Amniotic epithelial cell (primary cell): ENCODE measurements at regions not wholly inside any gene's neighbourhood (a gene's known extent, or its start where the extent isn't known, plus 50 kb on each side); places are given as distances from the start of the nearest gene placed in this dataset.

ENCODE experiments used
- DNase-seq: peaks from one replicate; pipeline ENCODE4 v3.0.0-alpha.2; 2010; ENCODE audit warnings: low read depth

- DNase-seq, result no peak
Observed at GRCh38 chr11:35868491-35868890, 75.4 kb upstream of the LDLRAD3 start.

DNA sequence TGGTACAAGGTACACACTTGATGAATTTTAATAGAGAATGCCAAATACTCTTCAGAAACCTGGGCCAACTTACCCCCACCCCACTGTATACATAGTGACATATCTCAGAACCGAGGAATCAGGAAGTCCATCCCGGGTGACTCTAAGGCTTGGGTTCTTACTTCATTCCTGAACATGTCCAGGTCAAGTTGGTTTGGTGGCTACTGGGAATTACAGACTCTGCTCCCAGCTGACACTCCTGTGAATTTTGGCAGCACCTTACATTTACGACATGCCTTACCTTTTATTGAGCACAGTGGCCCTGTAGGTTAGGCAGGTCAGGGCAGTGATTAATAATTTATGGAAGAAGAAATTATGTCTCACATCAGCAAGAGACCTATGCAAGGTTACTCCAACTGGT lies 70.1 kb upstream of the LDLRAD3 start:
- no peak for DNase-seq

GRCh38 chr11:35874751-35875450 lies 69.0 kb upstream of the LDLRAD3 start:
- no peak for DNase-seq

GRCh38 chr11:35875466-35875865 lies 68.4 kb upstream of the LDLRAD3 start:
- no peak for DNase-seq

DNA sequence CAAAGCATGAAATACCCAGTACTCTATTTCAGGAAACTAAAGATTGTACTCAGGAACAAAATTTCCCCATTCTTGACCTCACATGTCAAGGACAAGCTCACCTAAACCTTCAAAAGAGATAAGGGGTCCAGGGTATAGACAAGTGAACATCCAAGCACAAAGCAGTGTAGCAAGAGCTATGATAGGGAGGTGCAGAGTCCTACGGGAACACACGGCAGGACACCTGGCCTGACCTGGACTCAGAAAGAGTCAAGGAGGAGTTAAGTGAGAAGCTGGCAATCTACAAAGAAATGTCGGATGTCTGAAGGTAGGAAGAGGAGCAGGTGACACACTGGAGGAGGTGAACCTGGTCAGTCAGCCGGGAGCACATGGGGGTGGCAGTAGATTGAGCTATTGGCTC lies 67.1 kb upstream of the LDLRAD3 start:
- DNase-seq, result no peak

GRCh38 chr11:35878741-35879140 lies 65.1 kb upstream of the LDLRAD3 start:
- no peak for DNase-seq

GRCh38 chr11:35879361-35879760 lies 64.5 kb upstream of the LDLRAD3 start:
- no peak for DNase-seq

- no peak for DNase-seq
Observed at GRCh38 chr11:35886759-35887158, 57.1 kb upstream of the LDLRAD3 start.

DNA sequence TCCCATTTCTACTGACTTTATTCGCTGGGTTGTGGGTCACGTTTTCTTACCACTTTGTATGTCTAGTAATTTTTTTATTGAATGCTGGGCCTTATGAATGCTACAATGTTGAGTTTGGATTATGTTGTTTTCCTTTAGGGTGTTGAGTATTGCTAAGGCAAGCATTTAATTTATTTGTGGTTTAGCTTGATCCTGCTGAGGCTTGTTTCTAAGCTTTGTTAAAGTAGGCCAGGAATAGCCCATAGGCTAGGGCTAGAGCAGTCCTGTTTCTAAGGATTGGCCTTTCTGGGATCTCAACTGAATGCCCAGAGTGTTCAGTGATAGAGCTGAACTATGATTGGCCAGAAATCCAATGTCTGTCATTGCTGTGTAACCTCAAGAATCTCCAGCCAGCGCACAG lies 56.1 kb upstream of the LDLRAD3 start:
- DNase-seq, result no peak

DNA sequence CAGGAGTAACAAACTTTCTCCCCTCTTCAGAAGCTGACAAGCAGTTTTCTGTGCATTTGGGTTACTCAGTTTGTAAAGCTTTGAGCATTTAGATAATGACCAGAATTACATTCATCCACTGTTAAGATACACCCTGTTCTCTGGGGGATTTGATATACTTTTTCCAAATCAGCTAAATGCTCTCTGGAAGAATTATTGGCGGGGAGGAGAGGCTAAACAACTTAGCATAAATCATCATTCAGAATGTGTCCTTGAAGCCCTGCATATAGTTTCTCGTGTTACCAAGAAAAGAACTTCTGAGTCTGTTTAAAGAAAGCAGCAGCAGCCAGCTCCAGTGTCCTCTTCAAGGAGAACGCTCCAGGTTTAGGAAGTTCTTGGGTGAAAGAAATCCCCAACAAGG lies 54.9 kb upstream of the LDLRAD3 start:
- no peak for DNase-seq

DNA sequence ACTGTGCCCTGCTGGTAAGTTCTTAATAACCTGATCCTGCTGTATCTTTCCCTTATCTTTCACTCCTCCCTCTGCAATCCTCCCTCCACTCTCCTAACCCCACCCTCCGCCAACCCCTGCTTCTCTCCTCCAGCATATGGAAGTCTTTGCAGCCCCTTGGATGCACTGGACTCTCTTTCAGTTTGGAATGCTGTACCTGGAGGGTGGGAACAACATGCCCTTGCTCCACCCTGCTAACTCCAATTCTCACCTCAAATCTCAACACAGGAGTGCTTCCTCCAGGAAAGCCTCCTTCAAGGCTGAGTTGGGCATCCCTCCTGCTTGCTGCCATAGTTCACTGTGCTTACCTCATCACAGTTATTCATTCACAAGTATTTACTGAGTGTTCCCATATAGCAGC lies 52.8 kb upstream of the LDLRAD3 start:
- no peak for DNase-seq

DNA sequence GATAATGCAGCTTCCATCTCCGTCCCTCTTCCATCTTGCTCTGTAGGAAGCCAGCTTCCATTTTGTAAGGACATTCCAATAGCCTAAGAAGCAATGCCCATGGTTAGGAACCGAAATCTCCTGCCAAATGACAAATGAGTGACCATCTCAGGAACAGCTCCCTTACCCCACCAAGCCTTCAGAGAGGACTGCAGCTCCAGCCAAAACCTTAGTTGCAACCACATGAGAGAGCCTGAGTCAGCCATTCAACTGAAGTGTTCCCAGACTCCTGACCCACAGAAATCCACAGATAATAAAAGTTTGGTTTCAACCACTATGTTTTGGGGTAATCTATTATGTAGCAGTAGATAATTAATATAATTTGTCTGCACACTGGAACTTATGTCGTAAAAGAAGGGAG lies 51.7 kb upstream of the LDLRAD3 start:
- DNase-seq, result no peak

DNA sequence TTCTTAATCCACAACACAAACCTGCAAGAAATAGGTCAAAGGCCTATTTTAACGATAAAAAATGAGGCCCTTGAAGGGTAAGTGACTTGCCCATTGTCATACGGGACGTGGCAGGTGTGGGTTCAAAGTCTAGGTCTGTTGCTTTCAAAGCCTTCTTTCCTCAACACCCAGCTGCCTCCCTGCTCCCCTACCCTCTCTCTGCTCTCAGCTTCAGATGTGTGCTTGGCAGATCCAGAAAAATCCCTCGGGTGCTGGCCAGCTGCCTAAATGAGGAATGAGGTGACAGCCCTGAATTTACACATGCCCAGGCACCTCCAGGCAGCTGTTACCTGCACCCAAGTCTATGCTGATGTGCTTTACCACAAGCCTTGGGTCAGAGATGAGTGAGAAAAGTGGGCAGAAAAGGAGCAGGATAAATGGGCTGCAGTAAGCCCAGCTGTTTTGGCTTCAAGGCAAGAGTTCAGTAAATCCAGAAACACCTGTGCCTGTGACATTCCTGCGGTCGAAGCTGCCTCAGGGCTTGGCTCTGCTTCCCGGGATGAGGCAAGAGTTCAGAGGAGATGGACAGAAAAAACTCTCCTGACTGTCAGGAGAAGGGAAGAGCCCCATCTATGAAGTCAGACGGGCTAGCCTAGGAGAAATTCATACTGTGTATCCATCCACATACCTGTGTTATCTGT lies 49.9 kb upstream of the LDLRAD3 start:
- peak; percentile 86 for DNase-seq
